Cerebellar cortex (tissue), 1 donor: ENCODE measurements at regions not wholly inside any gene's neighbourhood (a gene's known extent, or its start where the extent isn't known, plus 50 kb on each side); places are given as distances from the start of the nearest gene placed in this dataset.
A peak's percentile ranks its signal among the peaks of the same experiment; 100 is the strongest.
"Not testable (repeated sequence)": the region's sequence is repeated elsewhere in the genome, so short reads cannot be mapped to it uniquely, and the experiment has no call there.

Source experiments
- DNase-seq: peaks from one replicate; pipeline ENCODE4 v3.0.0-alpha.2; 2015; ENCODE audit warnings: low spot score

DNA sequence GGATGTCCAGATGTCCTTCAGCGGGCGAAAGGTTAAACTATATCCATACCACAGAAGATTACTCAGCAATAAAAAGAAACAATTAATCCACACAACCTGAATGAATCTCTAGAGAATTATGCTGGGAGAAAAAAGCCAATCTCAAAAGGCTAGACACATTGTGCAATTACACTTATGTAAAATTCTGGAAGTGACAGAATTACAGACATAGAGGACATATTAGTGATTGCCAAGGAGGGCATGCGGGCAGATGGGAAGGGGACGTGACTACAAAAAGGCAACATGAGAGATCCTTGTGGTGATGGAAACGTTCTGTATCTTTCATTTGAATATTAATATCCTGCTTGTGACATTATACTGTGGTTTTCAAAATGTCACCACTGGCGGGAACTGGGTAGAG lies 103.5 kb upstream of the BMAL1 start:
- DNase-seq = no peak

DNA sequence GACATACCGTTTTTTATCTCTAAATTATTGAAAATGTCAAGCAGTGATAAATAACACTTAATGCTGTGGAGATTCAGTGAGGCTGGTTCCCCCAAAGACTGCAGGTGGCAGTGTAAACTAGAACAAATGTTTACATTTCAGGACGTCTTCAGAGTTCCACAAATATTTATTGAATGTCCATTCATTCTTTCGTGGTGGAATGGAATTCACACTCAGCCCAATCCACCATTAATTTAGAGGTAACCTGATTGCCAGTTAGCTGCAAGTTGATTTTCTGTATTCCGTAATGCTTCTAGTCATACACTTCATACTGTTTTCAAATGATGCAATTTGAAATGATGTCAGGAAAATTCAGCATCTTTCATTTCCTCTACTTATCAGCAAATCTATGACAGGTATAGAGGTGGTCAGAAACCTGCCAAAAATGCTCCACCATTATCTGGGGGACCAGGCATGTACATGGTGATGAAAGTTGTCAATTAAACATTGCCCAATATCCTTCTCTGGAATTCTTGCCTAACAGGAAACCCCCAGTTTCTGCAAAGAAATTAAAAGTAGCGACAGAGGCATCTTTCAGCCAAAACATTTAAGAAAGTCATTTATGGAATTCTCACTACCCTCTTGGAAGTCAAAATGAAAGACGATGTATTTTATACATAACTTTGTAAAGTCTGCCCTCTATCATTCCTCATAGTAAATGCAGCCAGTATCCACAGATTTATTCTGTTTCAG lies 94.3 kb upstream of the BMAL1 start:
- peak; percentile 25 for DNase-seq

DNA sequence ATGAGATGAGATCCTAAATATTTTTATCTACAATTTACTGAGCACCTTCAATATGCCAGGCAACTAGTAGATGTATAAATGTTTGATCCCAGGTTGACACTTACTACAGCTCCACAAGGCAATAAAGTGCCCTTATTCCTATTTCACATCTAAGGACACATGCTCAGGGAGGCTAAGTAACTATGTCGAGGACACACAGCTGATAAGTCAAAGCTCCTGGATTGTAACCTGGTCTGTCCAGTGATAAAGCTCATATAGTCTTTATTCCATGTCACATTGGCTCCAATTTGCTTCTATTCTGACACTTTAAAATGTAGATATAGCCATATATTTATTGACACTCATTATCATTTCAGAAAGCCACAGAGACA lies 93.8 kb upstream of the BMAL1 start:
- no peak for DNase-seq

DNA sequence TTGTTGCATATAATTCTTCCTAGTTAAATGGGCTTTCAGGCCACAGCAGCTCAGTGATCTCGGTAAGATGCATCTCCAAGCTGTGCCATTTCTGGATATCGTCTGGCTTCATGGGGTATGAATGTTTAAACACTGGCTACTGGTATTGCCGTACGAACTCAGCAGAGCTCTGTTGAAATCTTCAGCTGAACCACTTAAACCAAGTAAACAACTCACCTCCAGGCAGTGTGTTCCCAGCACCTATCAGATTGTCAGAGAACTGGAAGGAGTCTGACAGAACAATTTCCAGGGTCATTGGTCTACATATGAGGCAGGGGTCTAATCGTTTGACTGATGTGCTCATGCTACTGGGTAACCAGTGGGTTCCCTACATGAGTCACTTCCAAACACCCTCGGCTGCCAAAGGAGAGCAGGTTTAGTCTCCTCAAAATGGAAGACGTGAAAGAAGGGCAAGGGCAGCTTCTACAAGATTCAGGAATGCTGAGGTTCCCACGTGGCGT lies 93.2 kb upstream of the BMAL1 start:
- no peak for DNase-seq

DNA sequence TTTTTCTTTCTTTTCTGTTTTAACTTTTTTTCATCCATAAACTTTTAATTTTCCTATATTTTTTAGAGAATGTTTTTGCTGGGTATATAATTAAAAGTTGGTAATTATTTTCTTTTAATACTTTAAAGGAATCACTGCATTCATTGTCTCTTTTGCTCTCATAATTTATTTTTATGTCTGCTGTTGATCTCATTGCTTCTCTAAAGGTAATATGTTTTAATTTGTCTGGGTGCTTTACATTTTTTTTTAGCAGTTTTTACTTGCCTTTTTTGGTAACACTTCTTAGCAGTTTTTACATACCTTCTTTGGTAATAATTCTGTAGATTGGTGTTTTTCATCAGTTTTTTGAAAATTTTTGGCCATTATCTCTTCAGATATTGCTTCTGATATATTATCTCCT lies 89.4 kb upstream of the BMAL1 start:
- no peak for DNase-seq

DNA sequence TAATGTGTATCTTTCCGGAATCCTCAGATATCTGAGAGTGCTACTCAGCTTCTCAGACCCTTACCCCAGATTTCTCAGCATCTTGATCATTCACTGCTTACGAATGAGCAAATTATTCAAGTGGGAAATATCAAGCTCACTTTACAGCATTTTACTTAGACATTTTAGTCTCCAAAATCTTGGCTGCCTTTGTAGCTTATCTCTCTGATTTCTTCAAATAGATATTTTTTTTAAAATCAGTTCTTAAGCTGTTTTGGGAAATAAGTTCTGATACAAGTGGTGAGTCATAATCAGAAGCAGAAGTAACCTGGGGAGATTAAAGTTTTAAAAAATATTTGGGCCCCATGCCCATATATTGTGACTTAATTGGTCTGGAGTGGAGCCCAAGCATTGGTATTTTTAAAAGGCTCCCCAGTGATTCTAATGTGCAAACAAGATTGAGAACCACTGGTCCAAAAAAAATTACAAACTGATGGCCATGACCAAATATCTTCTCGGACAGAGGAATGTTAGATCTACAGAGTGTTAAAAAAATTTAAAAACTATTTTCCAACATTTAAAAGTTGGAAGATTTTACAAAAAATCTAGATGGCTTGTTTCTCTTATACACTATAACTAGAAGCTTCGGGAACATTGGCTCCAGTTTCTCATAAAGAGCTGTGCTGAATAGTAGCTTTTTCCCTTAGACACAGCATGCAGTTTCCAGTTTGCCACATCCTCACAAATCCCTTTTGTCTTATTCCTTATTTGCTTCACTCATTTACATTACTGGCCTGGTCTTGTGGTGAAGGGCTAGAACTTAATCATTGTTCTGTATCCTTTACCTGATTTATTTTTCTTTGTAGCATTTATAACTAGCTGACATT lies 87.8 kb upstream of the BMAL1 start:
- DNase-seq = no peak

DNA sequence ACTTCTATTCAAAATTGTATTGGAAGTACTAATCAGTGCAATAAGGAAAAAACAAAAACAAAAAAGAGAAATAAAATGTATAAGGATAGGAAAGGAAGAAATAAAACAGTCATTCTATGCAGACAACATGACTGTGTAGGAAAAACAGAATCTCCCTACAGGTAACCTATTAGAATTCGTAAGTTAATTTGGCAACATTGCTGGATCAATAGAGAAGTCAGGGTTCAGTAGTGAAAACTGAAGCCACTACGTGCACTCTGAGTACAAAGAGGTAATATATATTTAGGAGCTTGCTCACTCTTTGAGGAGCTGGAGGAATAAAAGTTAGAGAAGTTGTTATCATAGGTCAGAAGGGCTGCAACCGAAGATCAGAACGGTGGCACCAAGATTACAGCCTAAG lies 84.0 kb upstream of the BMAL1 start:
- DNase-seq = no peak

DNA sequence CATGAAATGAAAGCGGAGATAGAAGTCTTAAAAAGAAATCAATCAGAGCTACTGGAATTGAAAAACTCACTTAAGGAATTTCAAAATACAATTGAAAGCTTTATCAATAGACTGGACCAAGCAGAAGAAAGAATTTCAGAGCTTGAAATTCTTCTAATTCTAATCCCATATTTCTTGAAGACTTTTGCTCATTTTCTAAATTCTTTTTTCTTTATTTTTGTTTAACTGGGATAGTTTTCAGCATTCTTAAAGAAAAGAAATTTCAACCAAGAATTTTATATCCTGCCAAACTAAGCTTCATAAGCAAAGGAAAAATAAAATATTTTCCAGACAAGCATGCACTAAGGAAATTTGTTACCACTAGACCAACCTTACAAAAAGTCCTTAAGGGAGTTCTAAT lies 80.2 kb upstream of the BMAL1 start:
- DNase-seq = not testable (repeated sequence)

DNA sequence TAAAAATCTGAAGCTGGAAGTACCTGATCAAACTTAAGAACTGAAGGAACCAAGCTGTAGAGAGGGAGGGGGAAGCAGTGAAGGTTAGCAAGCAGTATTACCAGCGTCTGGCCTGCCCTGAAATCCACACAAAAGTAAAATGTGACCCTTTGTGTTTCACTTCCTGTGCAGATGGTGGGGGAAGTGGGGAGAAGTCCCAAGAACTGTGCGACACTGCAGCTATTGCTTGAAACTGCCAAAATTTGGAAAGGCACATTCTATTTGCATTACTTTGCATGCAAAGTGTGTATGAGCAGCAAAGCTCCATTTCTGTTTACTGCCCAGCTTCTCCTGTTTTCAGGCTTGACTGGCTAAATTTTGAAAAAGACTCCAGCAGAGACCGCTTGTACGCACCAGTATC lies 72.1 kb upstream of the BMAL1 start:
- no peak for DNase-seq

DNA sequence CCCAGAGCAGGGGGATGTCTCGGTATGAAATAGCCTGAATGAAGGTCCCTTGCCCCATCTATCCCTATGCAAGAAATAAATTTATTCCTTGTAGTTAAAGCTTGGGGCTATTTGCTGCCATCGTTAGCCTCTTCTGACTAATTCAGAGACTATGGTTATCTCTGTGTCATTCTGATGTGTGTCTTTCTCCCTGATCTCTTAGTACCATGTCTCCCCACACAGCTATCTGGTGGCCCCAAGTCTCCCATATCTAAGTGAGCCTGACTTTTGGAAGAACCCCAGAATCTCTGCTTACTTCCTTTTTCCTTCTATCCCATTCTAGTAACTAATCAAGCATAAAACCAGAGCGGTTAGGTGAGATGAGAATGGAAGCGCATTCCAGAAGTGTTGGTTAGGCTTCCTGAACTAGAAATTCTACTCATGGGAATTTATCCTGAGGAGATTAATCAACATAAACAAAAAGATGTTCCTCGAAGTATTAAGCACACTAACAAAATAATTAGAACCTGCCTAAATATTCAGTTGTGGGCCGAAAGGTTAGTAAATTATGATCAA lies 71.4 kb upstream of the BMAL1 start:
- DNase-seq = no peak

DNA sequence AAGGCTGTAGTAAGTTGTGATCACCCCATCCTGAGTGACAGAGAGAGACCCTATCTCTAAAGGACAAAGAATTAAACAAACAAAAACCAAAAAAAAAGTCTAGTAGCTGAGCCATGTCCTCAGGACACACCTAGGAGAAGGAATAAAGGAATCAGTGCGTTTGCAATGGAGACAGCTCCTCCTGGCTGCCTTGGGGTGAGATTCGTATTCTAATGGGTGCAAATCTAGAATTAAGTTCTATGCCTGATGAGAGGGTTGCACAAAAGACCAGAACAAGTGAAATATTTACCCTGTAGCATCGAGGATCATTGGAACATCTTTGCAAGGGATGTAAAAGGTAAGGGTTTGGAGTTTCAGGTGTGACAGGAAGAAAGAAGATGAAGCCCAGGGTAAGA lies 70.3 kb upstream of the BMAL1 start:
- DNase-seq = no peak

DNA sequence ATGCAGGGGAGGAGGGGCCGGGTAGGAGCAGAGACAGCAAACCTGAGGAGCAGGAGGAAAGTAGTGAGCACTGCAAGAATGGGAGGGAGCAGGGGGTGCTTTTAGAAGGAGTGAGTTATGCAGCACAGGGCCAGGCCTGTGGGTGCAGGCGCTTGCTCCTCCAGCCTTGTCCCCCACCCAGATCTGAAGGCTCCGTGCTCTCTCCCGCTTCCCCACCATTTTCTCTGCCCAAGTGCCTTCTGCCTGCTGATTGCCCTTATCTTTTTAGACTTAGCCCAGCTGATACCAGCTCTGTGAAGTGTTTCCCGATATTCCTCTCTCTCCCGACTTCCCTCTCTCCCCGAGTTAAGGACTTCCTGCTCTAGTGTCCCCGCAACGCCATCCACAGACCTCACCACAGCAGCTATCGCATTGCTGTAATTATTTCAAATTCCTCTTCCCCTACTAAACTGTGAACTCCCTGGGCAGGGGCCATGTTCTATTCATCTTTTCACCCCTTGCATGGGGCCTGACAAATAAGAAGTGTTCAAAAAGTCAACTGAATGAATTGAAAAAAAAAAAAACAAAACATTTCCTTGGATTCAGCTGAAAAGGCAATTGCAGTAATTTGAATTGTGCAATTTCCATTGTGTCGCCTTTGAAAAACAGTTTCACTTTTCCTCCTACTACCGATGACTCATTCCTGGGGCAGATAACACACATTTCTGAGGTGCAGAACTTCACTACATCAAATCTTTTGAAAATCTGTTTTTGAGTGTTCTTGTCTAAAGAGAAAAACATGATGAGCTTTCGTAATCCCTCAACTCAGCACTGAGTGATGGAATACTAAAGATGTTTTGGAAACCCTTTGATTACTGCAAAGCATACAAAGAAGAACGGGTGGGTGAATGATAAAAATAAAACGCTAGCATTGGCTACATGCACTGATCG lies 69.7 kb upstream of the BMAL1 start:
- no peak for DNase-seq

DNA sequence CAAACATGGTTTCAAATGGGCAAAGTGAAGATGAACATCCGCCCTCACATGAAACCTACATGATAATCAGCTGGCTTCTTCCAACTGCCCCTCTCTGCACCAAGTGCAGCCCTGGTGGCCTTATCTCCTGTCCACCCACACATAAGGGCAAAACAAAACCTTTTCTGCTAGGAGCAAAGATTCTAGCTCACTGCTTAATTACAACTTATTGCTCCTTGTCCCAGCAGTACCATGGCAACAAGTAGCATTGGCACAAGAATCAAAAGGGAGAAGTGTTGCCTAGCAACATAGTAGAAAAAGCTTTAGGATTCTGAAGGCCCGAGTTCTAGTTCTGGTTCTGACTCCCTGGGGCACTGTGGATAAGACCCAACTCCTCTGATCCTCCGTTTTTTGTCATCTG lies 68.7 kb upstream of the BMAL1 start:
- no peak for DNase-seq

DNA sequence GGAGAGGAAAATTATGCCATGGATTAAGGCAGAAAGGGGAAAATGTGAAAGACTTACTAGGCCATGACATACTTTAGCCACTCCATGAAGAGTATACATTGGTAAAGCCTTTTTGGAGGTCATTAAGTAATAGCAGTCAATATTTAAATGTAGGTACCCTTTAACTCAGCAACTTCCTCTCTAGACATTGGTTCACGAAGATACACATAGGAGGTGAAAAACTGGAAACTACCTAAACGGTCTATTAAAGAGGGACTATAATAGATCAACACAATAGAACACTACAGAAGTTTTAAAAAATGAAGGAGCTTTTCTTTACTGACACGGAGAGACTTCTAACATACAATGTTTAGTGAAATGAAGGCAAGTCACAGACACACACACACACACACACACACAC lies 68.2 kb upstream of the BMAL1 start:
- DNase-seq = no peak

DNA sequence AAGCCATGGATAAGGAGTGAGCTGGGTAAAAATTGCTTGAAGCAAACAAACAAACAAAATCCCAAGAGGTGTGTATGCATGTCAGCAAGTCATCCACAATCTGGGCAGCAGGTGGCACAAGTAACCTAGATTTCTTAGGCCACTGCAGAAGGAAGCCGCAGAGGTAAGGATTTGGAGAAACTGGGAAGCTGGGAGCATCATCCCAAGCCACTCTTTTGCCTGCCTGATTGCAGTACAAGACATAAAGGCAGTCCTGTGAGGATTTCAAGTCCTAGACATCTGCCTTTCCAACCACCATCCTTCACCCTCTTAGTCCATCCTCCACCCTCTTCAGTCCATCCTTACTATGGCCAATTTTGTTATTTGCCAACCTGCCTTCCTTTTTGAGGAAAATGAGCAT lies 67.2 kb upstream of the BMAL1 start:
- DNase-seq = peak; percentile 84

DNA sequence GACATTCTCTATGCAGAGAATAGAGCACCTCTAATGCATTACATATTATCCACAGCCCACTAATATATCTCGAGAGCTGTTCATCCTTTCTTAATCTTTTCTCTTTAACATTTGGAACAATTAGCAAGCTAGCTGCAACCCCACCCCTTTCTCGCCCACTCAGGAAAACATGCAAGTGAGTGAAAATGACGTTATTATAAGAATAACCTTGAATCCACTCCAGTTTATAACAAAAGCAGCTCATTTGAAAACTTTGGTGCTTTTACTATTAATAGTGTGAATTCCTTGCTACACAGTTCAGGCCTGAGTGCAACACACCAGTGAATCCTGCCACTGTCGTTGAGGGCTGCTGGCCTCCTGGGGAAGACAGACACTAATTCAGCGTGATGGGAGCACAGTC lies 63.3 kb upstream of the BMAL1 start:
- no peak for DNase-seq

DNA sequence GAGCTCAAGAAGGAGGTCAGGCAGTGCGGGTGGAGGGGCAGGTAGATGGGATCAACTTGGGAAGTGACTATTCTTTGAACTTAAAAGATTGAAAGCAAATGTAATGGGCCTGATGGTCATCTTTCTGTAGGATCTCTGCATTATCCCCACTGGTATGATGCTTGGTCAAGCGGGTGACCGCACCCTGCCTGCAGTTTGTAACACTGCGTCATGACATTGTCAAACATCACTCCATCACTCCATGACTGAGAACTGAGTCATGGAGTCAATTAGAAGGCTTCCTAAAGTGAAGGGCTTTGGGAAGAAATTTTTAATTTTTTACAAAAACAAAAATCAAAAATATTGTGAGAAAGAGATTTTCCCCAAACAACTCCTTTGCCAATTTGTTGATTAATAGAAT lies 62.4 kb upstream of the BMAL1 start:
- no peak for DNase-seq

DNA sequence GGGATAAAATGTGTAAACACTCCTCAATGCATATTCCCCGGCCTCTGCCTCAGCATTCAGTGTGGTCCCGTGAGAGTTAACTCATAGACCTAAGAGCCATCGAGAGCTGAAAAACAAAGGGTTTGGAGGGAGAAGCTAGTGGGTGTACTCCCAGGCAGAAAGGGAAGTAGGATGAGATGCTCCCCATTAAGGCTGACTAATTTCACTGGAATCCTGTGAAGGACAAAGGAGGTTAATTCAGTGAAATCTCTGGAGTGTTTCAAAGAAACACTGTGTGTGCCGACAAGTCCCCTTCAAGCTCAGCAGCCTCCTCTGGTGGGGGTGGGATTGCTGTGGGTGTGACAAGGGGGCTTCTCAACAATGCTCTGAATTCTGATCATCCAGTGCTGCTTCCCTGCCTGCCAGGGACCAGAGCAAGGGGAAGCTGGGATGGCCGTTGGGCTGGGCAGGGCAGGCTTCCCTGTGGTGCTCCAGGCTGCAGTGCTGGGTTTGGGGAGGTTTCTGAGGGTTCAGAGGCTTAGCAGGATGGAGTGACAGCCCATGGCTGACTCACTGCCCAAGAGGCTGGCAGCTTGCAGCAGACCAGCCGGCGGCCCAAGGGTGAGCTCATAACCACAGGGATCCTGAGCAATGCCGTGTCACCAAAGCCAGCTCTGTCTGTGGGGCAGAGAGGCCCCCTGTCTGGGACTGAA lies 61.4 kb upstream of the BMAL1 start:
- no peak for DNase-seq

DNA sequence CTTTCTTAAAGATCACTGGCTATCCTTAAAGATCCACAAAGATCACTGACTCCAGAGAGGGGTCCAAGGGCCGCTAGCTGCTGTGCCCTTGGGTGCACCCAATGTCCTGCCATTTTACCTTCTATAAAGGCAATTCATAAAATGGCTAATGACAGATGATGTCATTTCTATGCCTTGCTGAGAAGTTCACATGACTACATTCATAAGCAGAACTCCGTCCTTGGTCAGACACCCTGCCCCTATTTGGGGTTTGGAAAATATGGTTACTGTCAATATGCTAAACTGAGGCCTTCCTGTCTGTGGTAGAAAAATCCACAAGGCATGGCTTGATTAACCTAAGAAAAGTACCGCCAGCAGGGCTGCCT lies 60.9 kb upstream of the BMAL1 start:
- DNase-seq = no peak

DNA sequence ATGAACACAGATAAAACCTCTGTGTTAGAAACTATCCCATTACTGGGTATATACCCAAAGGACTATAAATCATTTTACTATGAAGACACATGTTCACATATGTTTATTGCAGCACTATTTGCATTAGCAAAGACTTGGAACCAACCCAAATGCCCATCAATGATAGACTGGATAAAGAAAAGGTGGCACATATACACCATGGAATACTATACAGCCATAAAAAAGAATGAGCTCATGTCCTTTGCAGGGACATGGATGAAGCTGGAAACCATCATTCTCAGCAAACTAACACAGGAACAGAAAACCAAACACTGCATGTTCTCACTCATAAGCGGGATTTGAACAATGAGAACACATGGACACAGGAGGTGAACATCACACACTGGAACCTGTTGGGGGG lies 58.9 kb upstream of the BMAL1 start:
- DNase-seq = not testable (repeated sequence)

DNA sequence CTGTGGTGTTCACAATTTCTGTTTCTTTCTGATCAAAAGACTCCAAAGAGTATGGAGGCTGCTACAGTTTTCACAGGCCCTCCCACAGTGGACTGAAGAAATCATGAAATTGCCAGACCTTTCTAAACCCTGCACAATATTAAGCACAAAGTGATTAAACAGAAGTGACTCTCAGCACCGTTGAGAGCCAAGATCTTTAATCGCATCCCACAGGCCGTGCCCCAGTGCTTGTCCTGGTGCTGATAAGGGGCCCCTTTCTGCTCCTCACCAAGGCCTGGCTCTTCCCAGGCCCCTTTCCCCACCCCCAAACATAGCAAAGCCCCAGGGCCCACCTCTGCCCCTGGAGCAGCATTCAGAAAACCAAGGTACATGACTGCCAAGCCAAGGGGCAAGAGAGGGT lies 57.4 kb upstream of the BMAL1 start:
- DNase-seq = no peak

DNA sequence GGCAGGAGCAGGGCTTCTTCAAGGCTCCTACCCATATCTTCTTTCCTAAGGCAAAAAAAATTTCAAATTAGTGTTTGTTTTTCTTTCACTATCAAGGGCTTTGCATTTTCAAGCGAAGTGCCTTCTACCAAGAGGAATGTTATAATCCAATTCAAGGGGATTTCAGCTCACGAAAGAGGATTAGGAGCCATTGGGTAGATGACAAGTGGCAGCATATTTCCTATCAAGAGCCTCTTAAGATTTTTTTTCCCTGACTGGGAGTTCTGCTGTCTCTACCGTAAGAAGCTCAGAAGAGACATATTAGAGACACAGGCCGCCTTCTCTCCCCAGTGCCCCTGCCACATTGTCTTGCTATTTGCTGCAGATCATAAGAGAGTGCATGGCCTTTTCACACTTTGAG lies 55.9 kb upstream of the BMAL1 start:
- no peak for DNase-seq
